ENCODE measurements at regions not wholly inside any gene's neighbourhood (a gene's known extent, or its start where the extent isn't known, plus 50 kb on each side); places are given as distances from the start of the nearest gene placed in this dataset.

DNA sequence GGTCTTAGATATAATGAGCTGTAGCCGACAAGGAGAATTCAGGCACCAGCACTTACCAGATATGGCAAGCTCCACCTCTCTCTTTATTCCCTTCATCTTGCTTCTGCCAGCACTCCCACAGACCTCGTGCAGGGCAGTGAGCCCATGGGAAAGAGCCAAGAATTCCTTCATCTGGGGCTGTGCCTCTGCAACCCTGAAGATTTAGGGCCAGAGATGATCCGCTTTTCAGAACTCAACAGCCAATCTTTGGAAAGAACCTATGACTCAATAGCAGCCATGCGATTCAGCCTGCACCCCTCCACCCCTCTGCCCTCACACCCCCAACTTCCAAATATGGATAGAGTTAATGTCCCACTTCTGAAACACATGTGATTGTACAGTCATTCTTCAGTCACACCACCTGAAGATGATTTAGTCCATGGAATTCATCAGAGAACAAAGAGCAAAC is 533.7 kb upstream of the TNP1 start:
- peaks cover 0 to 9% (median 5%) of the 10 kb centered on the region in 3 donors for H3K9me3 ChIP-seq (ENCODE audit: control extremely low read depth in 1 of 3, control insufficient read depth in 2 of 3, insufficient read depth in 1 of 3, low read length in 2 of 3)
- H3K9me3 Mint-ChIP-seq (ENCODE audit: insufficient read depth) = peaks cover 7% of the 10 kb centered on the region
- WGBS (ENCODE audit: insufficient coverage) = 84% methylated on average over 3 of the region's 4 CpGs
- peaks cover under 1 to 2% of the 10 kb centered on the region in 2 donors for H3K4me1 ChIP-seq (ENCODE audit: control insufficient read depth in 2 of 2, insufficient read depth in 2 of 2, low read length in 2 of 2)
- H3K4me2 ChIP-seq (replicated peaks; ENCODE audit: low read depth, low read length, poor library complexity, severe bottlenecking) = no peak overlapping the region
- no peak overlapping the region for H3K4me3 Mint-ChIP-seq
- H3K4me1 Mint-ChIP-seq = peaks cover 2% of the 10 kb centered on the region
- DNase-seq (no peak), ATAC-seq (ENCODE audit: low read depth) (no peak)
- H3K36me3 ChIP-seq (replicated peaks in 1 of 2; ENCODE audit: control extremely low read depth in 1 of 2, control insufficient read depth in 1 of 2, extremely low read depth in 1 of 2, insufficient read depth in 2 of 2, low read length in 1 of 2) = no peaks in the 10 kb centered on the region
- peaks cover 6% of the 10 kb centered on the region for H3K27me3 Mint-ChIP-seq
- ChIA-PET CTCF (no interaction called here), POLR2A (no interaction called here)
- H2AFZ ChIP-seq (ENCODE audit: insufficient read depth, low read depth, low read length, poor library complexity, severe bottlenecking) = no peak overlapping the region
- intact Hi-C loops (cut with micrococcal nuclease) = no loop called here
- no peak overlapping the region for H3K27ac Mint-ChIP-seq
- no peak overlapping the region for H3K9ac ChIP-seq (ENCODE audit: low read length)
- no peak for TF ChIP-seq EZH2 (IDR thresholded peaks at IDR 0.05; ENCODE audit: borderline replicate concordance, insufficient read depth, low read depth, low read length, poor library complexity, severe bottlenecking)
- TF ChIP-seq, protein P1, sequence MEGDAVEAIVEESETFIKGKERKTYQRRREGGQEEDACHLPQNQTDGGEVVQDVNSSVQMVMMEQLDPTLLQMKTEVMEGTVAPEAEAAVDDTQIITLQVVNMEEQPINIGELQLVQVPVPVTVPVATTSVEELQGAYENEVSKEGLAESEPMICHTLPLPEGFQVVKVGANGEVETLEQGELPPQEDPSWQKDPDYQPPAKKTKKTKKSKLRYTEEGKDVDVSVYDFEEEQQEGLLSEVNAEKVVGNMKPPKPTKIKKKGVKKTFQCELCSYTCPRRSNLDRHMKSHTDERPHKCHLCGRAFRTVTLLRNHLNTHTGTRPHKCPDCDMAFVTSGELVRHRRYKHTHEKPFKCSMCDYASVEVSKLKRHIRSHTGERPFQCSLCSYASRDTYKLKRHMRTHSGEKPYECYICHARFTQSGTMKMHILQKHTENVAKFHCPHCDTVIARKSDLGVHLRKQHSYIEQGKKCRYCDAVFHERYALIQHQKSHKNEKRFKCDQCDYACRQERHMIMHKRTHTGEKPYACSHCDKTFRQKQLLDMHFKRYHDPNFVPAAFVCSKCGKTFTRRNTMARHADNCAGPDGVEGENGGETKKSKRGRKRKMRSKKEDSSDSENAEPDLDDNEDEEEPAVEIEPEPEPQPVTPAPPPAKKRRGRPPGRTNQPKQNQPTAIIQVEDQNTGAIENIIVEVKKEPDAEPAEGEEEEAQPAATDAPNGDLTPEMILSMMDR (IDR thresholded peaks at IDR 0.05) = no peak
- H3K4me3 ChIP-seq (ENCODE audit: control extremely low read depth in 1 of 5, extremely low read depth in 1 of 5, insufficient read depth in 1 of 5, low read depth in 2 of 5, low read length in 4 of 5) = no peak overlapping the region
- no peaks in the 10 kb centered on the region for H3K79me2 ChIP-seq (ENCODE audit: control insufficient read depth, insufficient read depth, low read length)
- H3K27me3 ChIP-seq (replicated peaks in 1 of 4; ENCODE audit: control extremely low read depth in 1 of 4, control insufficient read depth in 3 of 4, insufficient read depth in 4 of 4, low read length in 3 of 4) = peaks cover 0 to 3% (median 0%) of the 10 kb centered on the region in 4 experiments
- no peak overlapping the region for H3K27ac ChIP-seq (ENCODE audit: low read length in 2 of 2)
- H4K20me1 ChIP-seq (ENCODE audit: control insufficient read depth, insufficient read depth, low read length, poor library complexity, severe bottlenecking) = no peaks in the 10 kb centered on the region

DNA sequence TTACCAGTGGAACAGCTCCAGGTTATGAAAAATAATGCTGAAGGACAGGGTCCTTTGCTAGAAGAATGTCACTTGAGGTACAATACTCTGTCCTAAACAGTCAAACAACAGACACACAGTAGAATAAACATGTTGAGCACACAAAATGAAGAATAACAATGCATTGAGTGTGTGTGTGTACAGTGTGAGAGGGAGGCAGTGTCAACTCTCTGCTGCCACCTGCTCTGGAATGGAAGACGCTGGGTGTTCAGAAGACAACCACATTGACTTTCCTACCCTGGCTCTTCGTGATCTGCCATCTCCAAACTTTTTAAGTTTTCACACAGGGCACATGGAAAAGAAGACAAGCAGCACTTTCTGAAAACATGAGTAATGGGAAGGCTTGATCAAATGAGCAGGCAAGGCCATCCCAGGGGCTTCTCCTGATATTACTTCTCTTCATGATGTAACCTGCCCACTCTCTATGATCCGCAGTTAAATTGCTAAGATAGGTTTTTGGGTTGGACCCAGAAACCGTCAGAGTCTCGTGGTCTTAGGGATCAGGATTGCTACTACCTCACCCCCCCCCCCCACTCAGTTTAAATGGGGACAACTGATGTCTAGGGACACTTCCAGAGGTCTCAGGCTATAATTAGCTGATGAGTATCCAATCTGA is 533.2 kb upstream of the TNP1 start:
- TF ChIP-seq, protein P1 (IDR thresholded peaks at IDR 0.05) = no peak
- peaks cover 7% of the 10 kb centered on the region for H3K9me3 Mint-ChIP-seq (ENCODE audit: insufficient read depth)
- no peak overlapping the region for H3K27ac Mint-ChIP-seq
- no peak overlapping the region for H2AFZ ChIP-seq (ENCODE audit: insufficient read depth, low read depth, low read length, poor library complexity, severe bottlenecking)
- WGBS (ENCODE audit: insufficient coverage) = 80% methylated on average over 1 of the region's 5 CpGs
- H3K27ac ChIP-seq (ENCODE audit: low read length in 2 of 2) = no peak overlapping the region
- no peaks in the 10 kb centered on the region for H3K4me1 Mint-ChIP-seq
- H4K20me1 ChIP-seq (ENCODE audit: control insufficient read depth, insufficient read depth, low read length, poor library complexity, severe bottlenecking) = no peaks in the 10 kb centered on the region
- H3K4me1 ChIP-seq (ENCODE audit: control insufficient read depth in 2 of 2, insufficient read depth in 2 of 2, low read length in 2 of 2) = no peaks in the 10 kb centered on the region
- no peak overlapping the region for H3K4me2 ChIP-seq (replicated peaks; ENCODE audit: low read depth, low read length, poor library complexity, severe bottlenecking)
- H3K9me3 ChIP-seq (ENCODE audit: control extremely low read depth in 1 of 3, control insufficient read depth in 2 of 3, insufficient read depth in 1 of 3, low read length in 2 of 3) = peaks cover 0 to 8% (median 5%) of the 10 kb centered on the region in 3 donors
- intact Hi-C loops (cut with micrococcal nuclease) = no loop called here
- H3K36me3 ChIP-seq (replicated peaks in 1 of 2; ENCODE audit: control extremely low read depth in 1 of 2, control insufficient read depth in 1 of 2, extremely low read depth in 1 of 2, insufficient read depth in 2 of 2, low read length in 1 of 2) = no peaks in the 10 kb centered on the region
- H3K4me3 ChIP-seq (ENCODE audit: control extremely low read depth in 1 of 5, extremely low read depth in 1 of 5, insufficient read depth in 1 of 5, low read depth in 2 of 5, low read length in 4 of 5) = no peak overlapping the region
- H3K27me3 Mint-ChIP-seq = peaks cover 6% of the 10 kb centered on the region
- H3K27me3 ChIP-seq (replicated peaks in 1 of 4; ENCODE audit: control extremely low read depth in 1 of 4, control insufficient read depth in 3 of 4, insufficient read depth in 4 of 4, low read length in 3 of 4) = peaks cover 0 to 3% (median 0%) of the 10 kb centered on the region in 4 experiments
- ChIA-PET CTCF (no interaction called here), POLR2A (no interaction called here)
- DNase-seq = no peak
- no peaks in the 10 kb centered on the region for H3K79me2 ChIP-seq (ENCODE audit: control insufficient read depth, insufficient read depth, low read length)
- ATAC-seq (ENCODE audit: low read depth) = no peak
- H3K9ac ChIP-seq (ENCODE audit: low read length) = no peak overlapping the region
- no peak overlapping the region for H3K4me3 Mint-ChIP-seq
